DMS 273 (cell line): ENCODE measurements at regions not wholly inside any gene's neighbourhood (a gene's known extent, or its start where the extent isn't known, plus 50 kb on each side); places are given as distances from the start of the nearest gene placed in this dataset.
A peak's percentile ranks its signal among the peaks of the same experiment; 100 is the strongest.
"Not testable (repeated sequence)": the region's sequence is repeated elsewhere in the genome, so short reads cannot be mapped to it uniquely, and the experiment has no call there.

Experiments used
- DNase-seq: peaks from one replicate; lab custom pipeline; 2025; ENCODE audit not compliant: unreplicated experiment; lab: John Stamatoyannopoulos, UW

DNA sequence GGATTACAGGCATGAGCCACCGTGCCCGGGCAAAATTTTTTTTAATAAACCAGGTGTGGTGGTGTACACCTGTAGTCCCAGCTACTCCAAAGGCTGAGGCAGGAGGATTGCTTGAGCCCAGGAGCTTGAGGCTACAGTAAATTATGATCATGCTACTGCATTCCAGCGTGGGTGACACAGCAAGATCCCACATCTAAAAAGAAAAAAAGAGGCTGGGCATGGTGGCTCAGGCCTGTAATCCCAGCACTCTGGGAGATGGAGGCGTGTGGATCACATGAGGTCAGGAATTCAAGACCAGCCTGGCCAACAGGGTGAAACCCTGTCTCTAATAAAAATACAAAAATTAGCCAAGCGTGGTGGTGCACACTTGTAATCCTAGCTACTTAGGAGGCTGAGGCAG, 125.6 kb downstream of the ZNF281 start:
- DNase-seq, result not testable (repeated sequence)

DNA sequence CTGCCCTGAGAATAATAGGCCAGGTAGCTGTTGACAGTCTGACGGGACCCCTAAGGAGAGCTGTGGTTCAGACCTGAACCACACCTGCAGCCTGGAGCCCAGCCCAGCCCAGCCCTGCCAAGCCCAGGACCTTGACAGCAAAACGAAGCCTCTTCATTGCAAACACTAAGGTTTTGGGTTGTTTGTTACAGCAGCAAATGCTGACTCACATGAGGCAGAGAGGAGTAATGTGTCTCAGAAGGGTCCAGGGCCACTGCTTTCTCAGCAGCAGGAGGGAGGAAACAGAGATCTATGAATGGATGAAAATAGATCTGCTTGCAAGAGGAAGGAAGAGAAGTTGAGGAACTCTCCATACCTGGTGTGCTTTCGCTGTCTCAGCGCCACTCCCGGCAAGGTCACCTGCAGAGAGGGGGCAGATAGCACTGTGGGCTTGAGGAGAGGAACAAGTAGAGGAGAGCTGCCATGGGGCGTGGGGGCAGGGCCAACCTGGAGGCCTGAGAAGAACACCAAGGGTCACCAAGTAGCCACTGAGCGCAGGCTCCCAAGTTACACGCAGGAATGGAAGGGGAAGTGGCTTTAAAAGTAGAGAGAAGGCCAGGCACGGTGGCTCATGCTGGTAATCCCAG, 127.2 kb downstream of the ZNF281 start:
- no peak for DNase-seq

DNA sequence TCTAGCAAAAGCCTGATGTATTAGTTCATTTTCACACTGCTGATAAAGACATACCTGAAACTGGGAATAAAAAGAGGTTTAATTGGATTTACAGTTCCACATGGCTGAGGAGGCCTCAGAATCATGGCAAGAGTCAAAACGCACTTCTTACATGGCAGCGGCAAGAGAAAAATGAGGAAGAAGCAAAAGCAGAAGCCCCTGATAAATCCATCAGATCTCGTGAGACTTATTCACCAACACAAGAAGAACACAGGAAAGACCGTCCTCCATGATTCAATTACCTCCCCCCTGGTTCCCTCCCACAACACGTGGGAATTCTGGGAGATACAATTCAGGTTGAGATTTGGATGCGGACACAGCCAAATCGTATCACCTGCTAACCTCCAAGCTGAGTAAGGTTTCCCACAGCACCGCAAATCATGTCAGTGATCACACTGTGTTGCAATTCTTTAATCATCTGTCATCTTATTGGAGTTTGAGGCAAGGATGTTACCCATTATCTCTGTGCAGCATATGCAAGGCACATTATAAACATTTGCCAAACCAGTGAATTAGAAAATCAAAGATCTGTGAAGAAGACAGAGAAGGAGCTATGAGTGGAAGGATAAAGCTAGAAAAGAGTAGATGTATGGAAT, 128.5 kb downstream of the ZNF281 start:
- no peak for DNase-seq

DNA sequence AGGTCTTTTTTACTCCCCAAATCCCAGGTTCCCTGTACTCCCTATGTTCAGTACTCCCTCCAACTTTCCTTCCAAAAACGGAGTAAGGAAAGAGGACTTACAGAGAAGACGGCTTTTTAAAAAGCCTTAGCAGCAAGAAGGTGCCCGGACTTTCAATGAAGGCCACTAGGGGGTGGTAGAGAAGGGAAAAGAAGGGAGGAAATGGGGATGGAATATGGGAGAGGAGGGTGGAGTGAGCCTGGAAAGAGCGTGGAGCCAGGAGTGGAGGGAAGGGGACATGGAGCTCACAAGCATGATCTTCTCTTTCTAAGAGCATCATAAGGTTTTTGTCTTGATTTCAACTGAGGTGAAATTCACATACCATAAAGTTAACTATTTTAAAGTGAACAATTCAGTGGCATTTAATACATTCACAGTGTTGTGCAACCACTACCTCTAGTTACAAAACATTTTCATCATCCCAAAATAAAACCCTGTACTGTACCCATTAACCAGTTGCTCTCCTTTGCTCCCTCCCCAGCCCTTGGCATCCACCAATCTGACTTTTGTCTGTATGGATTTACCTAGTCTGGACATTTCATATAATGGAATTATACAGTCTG, 129.9 kb downstream of the ZNF281 start:
- DNase-seq, result peak; percentile 83

DNA sequence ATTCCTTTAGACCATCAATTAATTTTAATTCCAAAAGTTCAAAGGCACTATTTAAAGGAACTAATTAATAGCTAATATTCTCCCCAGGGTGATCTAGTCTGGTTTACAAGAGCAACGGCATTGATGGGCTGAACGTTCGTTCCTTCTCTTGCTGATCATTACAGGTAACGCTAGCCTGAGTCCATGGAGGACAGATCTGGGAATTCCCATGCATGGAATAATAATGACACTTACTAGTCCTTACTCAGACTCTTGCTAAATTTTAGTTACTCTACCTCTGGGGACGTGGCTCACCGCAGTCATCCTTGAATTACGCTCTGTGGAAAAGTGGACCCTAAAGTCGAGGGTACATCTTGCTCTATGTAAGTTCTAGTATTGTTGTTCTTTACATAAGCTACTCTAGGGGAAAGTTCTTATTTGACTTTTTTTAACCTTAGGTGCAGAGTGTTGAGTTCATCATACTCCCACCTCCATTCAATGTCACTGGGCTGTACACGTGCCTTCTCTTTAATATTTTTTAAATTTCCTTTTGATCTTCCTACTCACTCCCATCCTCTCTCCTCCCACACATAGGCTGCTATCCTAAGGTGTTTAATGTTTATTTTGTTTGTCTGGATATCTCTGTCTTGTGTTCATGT, 133.9 kb downstream of the ZNF281 start:
- DNase-seq, result no peak

DNA sequence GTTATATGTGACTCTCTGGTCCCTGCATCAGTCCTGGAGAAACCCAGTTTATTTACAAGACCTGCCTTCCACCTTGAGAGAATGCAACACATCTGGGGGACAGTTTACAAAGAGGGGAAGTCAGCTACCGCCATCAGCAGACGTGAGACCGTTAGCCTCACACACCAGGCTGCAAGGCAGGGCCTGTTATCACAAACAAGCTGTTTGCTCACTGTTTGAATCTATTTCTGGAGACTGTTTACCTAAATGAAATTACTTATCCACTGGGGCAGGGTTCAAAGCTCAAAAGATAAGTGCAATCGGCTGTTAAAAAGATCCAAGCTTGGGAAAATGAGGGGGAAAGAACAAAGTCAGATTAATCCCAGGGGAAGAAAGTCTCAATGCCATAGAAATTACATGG, 134.4 kb downstream of the ZNF281 start:
- DNase-seq, result no peak

DNA sequence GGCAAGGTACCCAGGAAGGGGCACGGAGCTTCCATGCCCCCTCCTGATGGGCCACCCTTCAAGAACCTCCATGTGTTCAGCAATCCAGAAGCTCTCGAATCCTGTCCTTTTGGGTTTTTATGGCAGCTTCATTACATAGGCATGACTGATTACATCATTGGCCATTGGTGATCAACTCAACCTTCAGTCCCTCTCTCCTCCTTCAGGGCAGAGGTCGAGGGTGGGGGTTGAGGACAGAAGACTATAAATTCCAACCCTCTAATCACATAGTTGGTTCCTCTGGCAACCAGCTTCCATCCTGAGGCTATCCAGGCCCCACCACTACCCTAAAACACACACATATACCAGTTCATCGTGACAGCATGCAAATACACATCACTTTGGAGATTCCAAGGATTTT, 135.7 kb downstream of the ZNF281 start:
- no peak for DNase-seq

DNA sequence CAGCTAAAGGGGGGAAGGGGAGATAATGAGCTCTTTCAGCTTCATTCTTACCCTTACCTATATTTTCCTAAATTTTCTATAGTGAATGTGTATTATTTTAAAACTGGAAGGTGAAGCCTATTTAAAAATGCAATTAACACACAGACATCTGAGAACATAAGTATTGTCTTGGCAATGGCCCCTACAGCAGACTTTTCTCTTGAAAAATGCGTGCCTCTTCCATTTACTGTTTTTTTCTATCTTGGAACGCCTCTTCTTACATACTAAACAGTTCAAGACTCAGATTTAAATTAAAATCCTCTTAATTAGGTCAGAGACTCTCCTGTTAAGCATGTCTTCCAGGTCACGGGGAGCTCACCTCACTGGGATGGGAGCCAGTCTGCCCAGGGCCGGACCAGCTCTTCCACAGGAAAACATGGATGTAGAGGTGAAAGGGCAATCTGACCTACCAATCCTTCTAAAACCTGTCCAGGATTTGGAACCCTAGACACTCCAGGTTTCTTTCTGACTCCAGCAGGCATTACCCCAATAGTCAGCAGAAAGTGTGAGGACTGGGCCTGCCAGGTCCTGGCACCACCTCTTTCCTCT, 137.3 kb downstream of the ZNF281 start:
- DNase-seq, result no peak

DNA sequence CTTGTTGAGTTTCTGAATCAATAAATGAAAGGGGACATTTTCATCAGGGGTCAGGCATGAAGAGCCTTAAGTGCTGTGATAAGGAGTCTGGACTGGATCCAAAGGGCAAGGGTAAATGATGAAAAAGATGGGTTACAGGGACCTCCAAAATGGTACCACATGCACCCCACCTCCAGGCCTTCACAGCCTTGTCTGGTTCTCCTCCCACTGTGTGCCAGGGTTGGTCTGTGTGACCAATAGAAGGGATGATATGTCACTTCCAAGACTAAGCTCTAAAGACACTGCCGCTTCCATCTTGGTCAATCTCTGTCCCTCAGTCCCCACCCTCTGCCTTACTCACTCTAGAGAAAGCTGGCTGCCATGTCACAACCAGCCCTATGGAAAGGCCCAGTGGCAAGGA, 140.6 kb downstream of the ZNF281 start:
- no peak for DNase-seq

DNA sequence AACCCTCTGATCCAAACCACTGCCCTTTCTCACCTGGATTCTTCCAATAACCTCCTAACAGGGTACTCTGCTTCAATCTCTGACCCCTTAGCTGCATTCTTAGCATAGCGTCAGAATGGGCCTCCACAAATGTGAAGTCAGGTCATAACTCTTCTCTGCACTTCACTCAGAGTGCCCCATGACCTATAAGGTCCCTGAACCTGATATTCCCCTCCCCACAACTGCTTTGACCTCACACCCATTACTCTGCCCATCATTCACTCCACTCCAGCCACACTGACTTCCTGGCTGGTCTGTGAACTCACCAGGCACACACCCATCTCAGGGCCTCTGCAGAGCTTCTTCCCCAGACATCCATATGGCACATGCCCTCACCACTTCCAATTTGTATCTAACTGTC, 141.9 kb downstream of the ZNF281 start:
- no peak for DNase-seq

DNA sequence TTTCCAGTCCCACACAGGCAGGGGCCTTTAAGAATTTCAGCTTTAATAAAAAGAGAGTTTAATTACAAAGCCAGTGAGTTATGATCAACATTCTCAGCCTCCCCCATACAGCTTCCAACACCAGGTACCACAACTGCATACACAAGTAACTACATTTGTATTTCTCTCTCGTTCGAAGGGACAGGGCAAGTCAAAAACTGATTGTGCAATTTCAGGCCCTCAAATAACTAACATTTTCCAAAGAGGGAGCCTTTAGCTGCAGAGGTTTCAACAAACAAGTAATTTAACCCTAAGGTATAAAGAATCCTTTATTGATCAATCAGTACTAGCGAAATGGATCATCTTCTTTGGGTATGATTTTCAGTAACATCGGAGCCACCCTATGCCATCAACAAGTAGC, 142.4 kb downstream of the ZNF281 start:
- no peak for DNase-seq

DNA sequence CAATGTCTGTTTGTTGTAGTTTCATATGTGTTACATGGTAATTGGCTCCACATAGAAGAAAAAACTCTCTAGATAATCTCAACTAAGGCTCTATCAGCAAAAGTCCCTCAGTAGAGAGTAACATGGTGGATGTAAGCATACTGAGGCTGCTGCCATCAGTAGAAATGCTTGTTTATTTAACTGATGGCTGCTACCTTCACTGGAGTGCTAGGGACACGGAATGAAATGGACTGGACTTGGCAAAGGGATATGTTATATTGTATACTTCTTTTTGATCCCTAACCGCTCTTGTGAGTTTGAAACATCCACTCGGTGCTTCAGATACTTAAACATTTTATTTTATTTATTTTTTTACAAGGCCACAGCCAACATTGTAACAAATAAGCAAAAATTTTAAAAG, 143.0 kb downstream of the ZNF281 start:
- DNase-seq, result no peak

DNA sequence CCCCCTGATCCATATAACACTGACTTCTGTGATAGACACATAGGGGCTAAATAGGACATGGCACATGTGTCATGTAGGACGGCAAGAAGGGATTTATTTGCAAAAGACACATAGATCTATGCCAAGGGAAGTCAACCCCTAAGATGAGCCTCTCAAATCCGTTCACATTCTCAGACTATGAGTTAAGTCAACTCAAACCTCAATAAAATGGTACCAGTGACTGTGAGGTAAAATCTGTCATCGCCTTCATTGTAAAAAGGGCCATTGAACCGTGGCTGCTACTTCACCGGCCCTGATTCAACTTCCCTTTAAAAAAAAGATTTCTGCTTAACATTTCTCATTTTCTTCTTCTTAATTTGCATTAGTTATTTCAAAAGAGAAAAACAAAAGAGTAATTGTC, 144.0 kb downstream of the ZNF281 start:
- DNase-seq, result no peak

DNA sequence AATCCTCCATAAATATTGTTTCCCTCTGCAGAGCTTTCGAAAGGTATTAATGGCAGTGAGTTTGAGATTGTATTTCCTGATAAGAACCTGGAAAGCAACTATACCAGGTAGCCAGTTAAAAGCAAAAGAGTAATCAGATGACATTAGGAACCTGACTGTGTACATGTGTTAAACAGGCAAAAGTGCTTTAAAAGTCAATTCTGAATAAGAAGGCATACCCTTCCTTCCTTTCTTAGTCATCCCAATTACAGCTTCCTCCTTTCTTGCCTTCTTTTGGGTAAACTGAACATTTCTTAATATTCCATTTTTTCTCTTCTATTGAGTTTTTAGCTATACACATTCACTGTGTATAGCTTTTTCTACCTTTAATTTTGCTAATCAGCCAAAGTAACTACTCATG, 144.7 kb downstream of the ZNF281 start:
- no peak for DNase-seq

DNA sequence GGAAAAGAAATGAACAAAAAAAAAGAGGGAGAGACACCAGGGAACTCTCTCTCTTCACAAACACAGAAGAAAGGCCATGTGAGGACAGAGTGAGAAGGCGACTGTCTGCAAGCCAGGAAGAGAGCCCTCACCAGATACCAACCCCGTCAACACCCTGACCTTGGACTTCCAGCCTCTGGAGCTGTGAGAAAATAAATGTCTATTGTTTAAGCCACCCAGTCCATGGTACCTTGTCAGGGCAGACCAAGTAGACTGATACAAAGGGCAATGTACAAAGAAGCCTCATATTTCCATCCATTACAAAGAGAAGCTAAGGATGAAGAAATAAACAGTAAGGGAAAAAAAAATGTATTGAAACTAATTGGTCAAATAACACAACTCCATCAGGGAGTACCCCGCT, 146.6 kb downstream of the ZNF281 start:
- DNase-seq, result no peak

DNA sequence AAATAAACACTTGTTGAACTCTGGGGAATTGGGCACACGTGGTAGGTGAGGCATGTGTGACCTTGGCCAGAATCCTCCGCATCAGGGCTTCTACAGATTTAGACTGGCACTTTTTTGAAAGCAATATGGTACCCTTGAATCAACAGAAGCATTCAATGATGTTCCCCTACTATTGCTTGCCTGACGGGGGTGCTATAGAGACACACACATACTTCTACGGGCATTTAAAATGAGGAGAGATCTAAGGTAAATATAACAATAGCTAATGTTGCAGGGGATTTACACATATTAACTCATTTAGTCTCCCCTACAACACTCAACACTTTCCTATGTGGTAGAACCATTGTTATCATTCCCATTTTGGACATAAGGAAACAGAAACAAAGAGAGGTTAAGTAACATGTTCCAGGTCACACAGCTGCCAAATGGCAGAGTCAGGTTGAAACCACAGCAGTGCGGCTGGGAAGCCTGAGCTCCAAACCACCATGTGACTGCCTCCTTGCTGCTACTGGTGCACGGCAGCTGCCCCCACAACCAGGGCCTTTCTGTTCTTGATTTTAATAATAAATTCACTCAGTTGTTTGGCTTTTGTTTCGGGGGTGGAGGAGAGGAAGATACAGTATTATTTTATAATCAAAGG, 147.4 kb downstream of the ZNF281 start:
- no peak for DNase-seq

DNA sequence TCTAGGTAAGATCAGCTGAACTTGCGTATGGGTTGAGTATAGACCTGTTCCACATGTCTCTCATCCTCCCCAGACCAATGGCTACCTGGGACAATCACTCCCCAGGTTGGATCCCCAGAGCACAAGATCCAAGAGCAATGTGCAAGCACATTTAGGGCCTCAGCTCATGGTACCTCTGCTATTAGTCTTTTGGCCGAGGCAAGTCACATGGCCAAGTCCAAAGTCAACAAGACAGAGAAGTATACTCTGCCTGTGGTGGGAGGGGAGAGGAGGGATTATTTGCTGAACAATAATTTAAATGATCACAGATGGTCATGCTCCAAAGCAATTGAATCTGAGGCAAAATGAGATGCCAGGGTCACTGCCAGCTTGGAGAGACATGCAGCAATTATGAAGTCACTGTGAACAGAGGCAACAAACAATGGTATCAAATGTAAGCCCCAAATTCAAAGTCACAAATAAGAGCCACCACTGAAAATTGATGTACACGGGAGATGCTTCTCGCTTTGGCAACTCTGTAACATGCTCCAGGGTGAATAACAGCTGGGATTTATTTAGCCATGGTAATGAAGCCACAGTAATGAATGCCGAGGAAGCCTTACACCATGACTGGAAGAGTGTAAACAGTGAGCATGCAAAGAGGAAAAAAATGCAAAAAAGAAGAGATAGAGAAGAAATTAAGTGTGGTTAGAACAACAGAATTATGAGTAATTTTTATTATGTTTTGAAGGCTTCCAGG, 149.1 kb downstream of the ZNF281 start:
- DNase-seq, result peak; percentile 53

DNA sequence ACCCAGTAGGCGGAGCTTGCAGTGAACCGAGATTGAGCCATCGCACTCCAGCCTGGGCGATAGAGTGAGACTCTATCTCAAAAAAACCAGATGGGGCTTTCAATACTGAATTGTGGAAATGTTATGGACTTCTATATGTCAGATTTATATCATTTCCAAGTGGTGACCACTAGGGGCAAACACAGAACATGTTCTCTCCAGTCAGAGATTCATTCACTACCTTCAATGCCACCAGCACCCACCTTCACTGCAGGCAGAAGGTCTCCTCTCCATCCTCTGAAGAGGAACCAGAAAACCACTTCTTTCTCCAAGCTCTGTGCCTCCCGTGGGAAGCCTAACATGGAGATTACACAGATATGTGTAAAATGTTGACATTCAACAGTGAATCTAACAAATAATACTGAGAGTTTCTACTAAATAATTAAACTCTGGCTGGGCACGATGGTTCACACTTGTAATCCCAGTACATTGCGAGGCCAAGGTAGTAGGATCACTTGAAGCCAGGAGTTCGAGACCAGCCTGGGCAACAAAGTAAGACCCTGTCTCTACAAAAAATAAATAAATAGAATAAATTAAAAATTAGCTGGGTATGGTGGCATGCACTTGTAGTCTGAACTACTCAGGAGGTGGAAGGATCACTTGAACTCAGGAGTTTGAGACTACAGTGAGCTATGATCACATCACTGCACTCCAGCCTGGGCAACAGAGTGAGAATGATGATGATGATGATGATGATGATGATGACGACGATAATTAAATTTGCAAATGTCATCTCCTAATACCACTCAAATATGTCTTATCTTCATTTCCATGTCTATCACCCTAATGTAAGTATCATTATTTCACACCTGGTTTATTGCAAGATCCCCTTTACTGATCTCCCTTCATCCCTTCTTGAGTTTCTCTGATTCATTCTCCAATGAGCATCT, 151.1 kb downstream of the ZNF281 start:
- peak; percentile 58 for DNase-seq

DNA sequence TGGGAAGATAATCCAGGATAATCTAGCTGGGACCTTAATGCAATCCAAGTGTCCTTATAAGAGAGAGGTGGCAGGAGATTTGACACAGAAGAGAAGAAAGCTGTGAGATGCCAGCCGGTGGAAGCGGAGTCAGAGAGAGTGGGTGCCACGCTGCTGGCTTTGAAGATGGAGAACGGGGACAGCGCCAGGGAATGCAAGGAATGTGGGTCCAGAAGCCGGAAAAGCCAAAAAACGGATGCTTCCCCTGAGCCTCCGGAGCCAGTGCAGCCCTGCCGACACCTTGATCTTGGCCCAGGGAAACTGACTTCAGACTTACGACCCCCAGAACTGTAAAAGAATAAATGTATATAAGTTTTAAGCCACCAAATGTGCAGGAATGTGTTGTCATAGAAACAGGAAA, 152.6 kb downstream of the ZNF281 start:
- DNase-seq, result no peak

DNA sequence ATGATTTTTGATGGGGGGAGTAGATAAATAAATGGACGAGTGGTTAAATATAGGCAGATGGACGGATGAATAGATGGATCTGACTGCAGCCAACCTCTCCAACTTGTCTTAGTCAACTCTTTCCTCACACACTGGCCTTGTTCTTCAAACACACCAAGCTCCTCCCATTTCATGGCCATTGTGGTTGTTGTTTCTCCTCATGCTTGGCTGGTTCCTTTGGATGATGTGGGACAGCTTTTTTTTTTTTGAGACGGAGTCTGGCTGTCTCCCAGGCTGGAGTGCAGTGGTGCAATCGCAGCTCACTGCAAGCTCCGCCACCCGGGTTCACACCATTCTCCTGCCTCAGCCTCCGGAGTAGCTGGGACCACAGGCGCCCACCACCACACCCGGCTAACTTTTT, 155.2 kb downstream of the ZNF281 start:
- DNase-seq, result not testable (repeated sequence)
